ENCODE measurements at regions not wholly inside any gene's neighbourhood (a gene's known extent, or its start where the extent isn't known, plus 50 kb on each side); places are given as distances from the start of the nearest gene placed in this dataset.

DNA sequence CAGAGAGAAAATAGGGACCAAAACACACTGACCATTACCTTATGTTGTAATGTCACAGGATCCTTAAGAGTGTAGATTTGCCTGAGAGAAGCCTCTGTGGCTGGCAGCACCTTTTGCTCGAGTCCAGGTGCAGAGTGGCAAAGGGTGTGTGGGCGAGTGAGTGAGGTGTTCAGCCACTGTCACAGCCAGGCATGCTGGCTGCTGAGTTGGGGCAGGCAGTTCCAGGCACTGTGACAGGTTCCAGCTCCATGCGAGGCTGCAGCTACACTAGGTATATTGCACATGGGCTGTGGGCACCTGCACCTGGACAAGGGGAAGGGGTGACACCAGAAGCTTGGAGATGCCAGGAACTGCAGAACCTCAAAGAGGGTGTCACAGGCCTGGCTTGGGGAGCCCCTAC lies 1370.4 kb upstream of the PRMT6 start:
- ATAC-seq (ENCODE audit: low FRiP score in 2 of 2) (no peak), DNase-seq (peak in 1 of 2 donors; percentile 8)
- Histone ChIP-seq H3K9me3 (no peaks in the 10 kb centered on the region), H3K27ac (no peak overlapping the region), H3K36me3 (no peaks in the 10 kb centered on the region), H3K4me1 (no peaks in the 10 kb centered on the region), H3K27me3 (no peaks in the 10 kb centered on the region), H3K4me3 (no peak overlapping the region)
- 50 to 76% methylated on average over 2 to 3 of the region's 3 CpGs for WGBS, 2 donors
- TF ChIP-seq CTCF (IDR thresholded peaks at IDR 0.05), result no peak
- TF ChIP-seq EP300 (IDR thresholded peaks at IDR 0.05), result no peak
- no peak for TF ChIP-seq POLR2A (IDR thresholded peaks at IDR 0.05)
- TF ChIP-seq POLR2AphosphoS5 (IDR thresholded peaks at IDR 0.05), result no peak

- no peaks in the 10 kb centered on the region for H3K36me3 ChIP-seq
- TF ChIP-seq POLR2A (IDR thresholded peaks at IDR 0.05) (no peak), EP300 (IDR thresholded peaks at IDR 0.05) (no peak), CTCF (IDR thresholded peaks at IDR 0.05) (no peak), POLR2AphosphoS5 (IDR thresholded peaks at IDR 0.05) (no peak)
- WGBS, 2 donors, result 84 to 89% methylated on average over 8 to 15 of the region's 15 CpGs
- ATAC-seq (ENCODE audit: low FRiP score in 2 of 2), result peak; percentile 26 to 53
- no peaks in the 10 kb centered on the region for H3K4me1 ChIP-seq
- peak in 1 of 2 donors; percentile 36 for DNase-seq
- no peak overlapping the region for H3K4me3 ChIP-seq
- no peak overlapping the region for H3K27ac ChIP-seq
- H3K27me3 ChIP-seq, result no peaks in the 10 kb centered on the region
- no peaks in the 10 kb centered on the region for H3K9me3 ChIP-seq
Measured at GRCh38 chr1:105686874-105687690, 1369.4 kb upstream of the PRMT6 start.

GRCh38 chr1:105700723-105701122 lies 1355.8 kb upstream of the PRMT6 start:
- TF ChIP-seq EP300 (IDR thresholded peaks at IDR 0.05), result no peak
- H3K4me1 ChIP-seq, result no peaks in the 10 kb centered on the region
- H3K27me3 ChIP-seq, result no peaks in the 10 kb centered on the region
- DNase-seq (no peak), ATAC-seq (ENCODE audit: low FRiP score in 2 of 2) (no peak)
- no peak overlapping the region for H3K4me3 ChIP-seq
- no peaks in the 10 kb centered on the region for H3K36me3 ChIP-seq
- no peaks in the 10 kb centered on the region for H3K9me3 ChIP-seq
- WGBS, 2 donors, result 68 to 80% methylated on average over 2 of the region's 2 CpGs
- no peak overlapping the region for H3K27ac ChIP-seq

- no peaks in the 10 kb centered on the region for H3K36me3 ChIP-seq
- ATAC-seq (ENCODE audit: low FRiP score in 2 of 2), result no peak
- H3K27ac ChIP-seq, result no peak overlapping the region
- no peaks in the 10 kb centered on the region for H3K9me3 ChIP-seq
- no peak for DNase-seq
- no peak overlapping the region for H3K4me3 ChIP-seq
- H3K27me3 ChIP-seq, result no peaks in the 10 kb centered on the region
- 47 to 65% methylated on average over 1 of the region's 1 CpG for WGBS, 2 donors
- no peak for TF ChIP-seq POLR2AphosphoS5 (IDR thresholded peaks at IDR 0.05)
- TF ChIP-seq POLR2A (IDR thresholded peaks at IDR 0.05), result no peak
- TF ChIP-seq CTCF (IDR thresholded peaks at IDR 0.05), result no peak
- TF ChIP-seq EP300 (IDR thresholded peaks at IDR 0.05), result no peak
- no peaks in the 10 kb centered on the region for H3K4me1 ChIP-seq
Measured at GRCh38 chr1:105724286-105724685, 1332.2 kb upstream of the PRMT6 start.

GRCh38 chr1:105730701-105731100 lies 1325.8 kb upstream of the PRMT6 start:
- DNase-seq (no peak), ATAC-seq (ENCODE audit: low FRiP score in 2 of 2) (no peak)
- no peaks in the 10 kb centered on the region for H3K36me3 ChIP-seq
- H3K9me3 ChIP-seq, result no peaks in the 10 kb centered on the region
- WGBS, 2 donors, result 77 to 82% methylated on average over 3 of the region's 3 CpGs
- H3K27ac ChIP-seq, result no peak overlapping the region
- H3K4me3 ChIP-seq, result no peak overlapping the region
- H3K4me1 ChIP-seq, result no peaks in the 10 kb centered on the region
- TF ChIP-seq CTCF (IDR thresholded peaks at IDR 0.05) (no peak), POLR2AphosphoS5 (IDR thresholded peaks at IDR 0.05) (no peak), EP300 (IDR thresholded peaks at IDR 0.05) (no peak), POLR2A (IDR thresholded peaks at IDR 0.05) (no peak)
- no peaks in the 10 kb centered on the region for H3K27me3 ChIP-seq
